ENCODE measurements at regions not wholly inside any gene's neighbourhood (a gene's known extent, or its start where the extent isn't known, plus 50 kb on each side); places are given as distances from the start of the nearest gene placed in this dataset.

DNA sequence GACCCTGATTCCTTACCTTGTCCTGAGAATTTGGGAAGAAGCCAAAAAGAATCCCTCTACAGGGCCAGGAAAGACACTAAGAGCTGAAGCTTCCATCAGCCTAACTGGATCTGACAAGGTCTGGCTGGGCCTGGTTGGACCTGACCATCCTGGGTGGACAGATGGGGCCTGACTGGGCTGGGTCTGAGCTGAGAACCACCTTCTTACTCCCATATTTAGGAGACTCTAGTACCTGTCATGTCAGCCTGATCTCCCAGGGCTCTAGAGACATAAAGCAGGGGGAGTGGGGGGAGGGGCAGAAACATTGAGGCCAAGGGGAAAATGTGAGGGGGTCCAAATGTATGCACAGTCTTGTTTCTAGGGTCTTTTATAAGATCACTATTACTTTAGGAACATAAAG is 129.9 kb downstream of the BUD13 start:
- H2AFZ ChIP-seq (ENCODE audit: low read depth): no peak overlapping the region
- H3K36me3 ChIP-seq (replicated peaks in 1 of 2; ENCODE audit: control insufficient read depth in 1 of 2, insufficient read depth in 2 of 2, low read length in 1 of 2): no peaks in the 10 kb centered on the region
- ChIA-PET POLR2A (interaction anchor here (1.2 to 2.9 kb wide), 2 partner anchors 137 to 215 kb away, joined by 5 to 27 read pairs; no protein-coding TSS in a partner anchor), CTCF (interaction anchor here (0.6 to 3.5 kb wide), 17 partner anchors 9 to 429 kb away, joined by 3 to 47 read pairs (median 18); no protein-coding TSS in a partner anchor)
- TF ChIP-seq TAF1 (IDR thresholded peaks at IDR 0.05; ENCODE audit: borderline replicate concordance, low read depth, low read length) (no peak), CHD2 (IDR thresholded peaks at IDR 0.05; ENCODE audit: low read length, partially characterized antibody) (no peak), GATA2 (CRISPR knock-in tag; IDR thresholded peaks at IDR 0.05) (no peak), RFX5 (IDR thresholded peaks at IDR 0.05; ENCODE audit: low read length) (no peak), PBX3 (IDR thresholded peaks at IDR 0.05) (no peak), USF2 (IDR thresholded peaks at IDR 0.05; ENCODE audit: borderline replicate concordance, low read depth, low read length) (no peak), TEAD4 (IDR thresholded peaks at IDR 0.05; ENCODE audit: borderline replicate concordance, insufficient read depth) (no peak)
- H3K4me3 ChIP-seq (ENCODE audit: low read depth in 2 of 2, low read length in 1 of 2): no peak overlapping the region
- H3K4me1 ChIP-seq (ENCODE audit: control insufficient read depth in 1 of 2, insufficient read depth in 2 of 2, low read depth in 1 of 2, low read length in 1 of 2): peaks cover 0 to 19% of the 10 kb centered on the region in 2 experiments; a peak in 1 of 4 replicates
- H3K9me2 ChIP-seq: no peaks in the 10 kb centered on the region
- no peaks in the 10 kb centered on the region for H3K9me3 ChIP-seq
- H4K20me1 ChIP-seq (ENCODE audit: insufficient read depth): no peaks in the 10 kb centered on the region
- no peaks in the 10 kb centered on the region for H3F3A ChIP-seq (replicated peaks; ENCODE audit: insufficient read depth)
- no peak overlapping the region for H3K9ac ChIP-seq
- H3K27ac ChIP-seq (ENCODE audit: low read depth in 2 of 2, low read length in 1 of 2): peak overlapping the region in 1 of 2 experiments; percentile 22; a peak in 1 of 4 replicates
- DNase-seq: no peak
- H3K4me2 ChIP-seq: no peak overlapping the region
- no peaks in the 10 kb centered on the region for H3K79me2 ChIP-seq (ENCODE audit: insufficient read depth)
- H3K27me3 ChIP-seq (ENCODE audit: insufficient read depth): no peaks in the 10 kb centered on the region; the same call in 1 of the 2 replicates

- peaks cover 0 to 19% of the 10 kb centered on the region in 2 experiments; a peak in 1 of 4 replicates for H3K4me1 ChIP-seq (ENCODE audit: control insufficient read depth in 1 of 2, insufficient read depth in 2 of 2, low read depth in 1 of 2, low read length in 1 of 2)
- no peaks in the 10 kb centered on the region for H3K9me3 ChIP-seq
- no peaks in the 10 kb centered on the region; the same call in 1 of the 2 replicates for H3K27me3 ChIP-seq (ENCODE audit: insufficient read depth)
- H3K4me2 ChIP-seq: no peak overlapping the region
- peak overlapping the region in 1 of 2 experiments; percentile 22; a peak in 1 of 4 replicates for H3K27ac ChIP-seq (ENCODE audit: low read depth in 2 of 2, low read length in 1 of 2)
- no peaks in the 10 kb centered on the region for H4K20me1 ChIP-seq (ENCODE audit: insufficient read depth)
- CTCF ChIA-PET: interaction anchor here (0.6 to 3.5 kb wide), 32 partner anchors 10 to 1317 kb away, joined by 3 to 47 read pairs (median 6); no protein-coding TSS in a partner anchor
- H2AFZ ChIP-seq (ENCODE audit: low read depth): no peak overlapping the region
- POLR2A ChIA-PET: interaction anchor here (1.2 to 2.9 kb wide), 2 partner anchors 137 to 214 kb away, joined by 5 to 27 read pairs; no protein-coding TSS in a partner anchor
- no peak overlapping the region for H3K4me3 ChIP-seq (ENCODE audit: low read depth in 2 of 2, low read length in 1 of 2)
- no peaks in the 10 kb centered on the region for H3K9me2 ChIP-seq
- H3F3A ChIP-seq (replicated peaks; ENCODE audit: insufficient read depth): no peaks in the 10 kb centered on the region
- H3K79me2 ChIP-seq (ENCODE audit: insufficient read depth): no peaks in the 10 kb centered on the region
- H3K36me3 ChIP-seq (replicated peaks in 1 of 2; ENCODE audit: control insufficient read depth in 1 of 2, insufficient read depth in 2 of 2, low read length in 1 of 2): no peaks in the 10 kb centered on the region
- 82% methylated on average over 1 of the region's 1 CpG for WGBS (ENCODE audit: low lambda C conversion rate)
- no peak for DNase-seq
- H3K9ac ChIP-seq: no peak overlapping the region
- TF ChIP-seq, protein P1, sequence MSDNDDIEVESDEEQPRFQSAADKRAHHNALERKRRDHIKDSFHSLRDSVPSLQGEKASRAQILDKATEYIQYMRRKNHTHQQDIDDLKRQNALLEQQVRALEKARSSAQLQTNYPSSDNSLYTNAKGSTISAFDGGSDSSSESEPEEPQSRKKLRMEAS (IDR thresholded peaks at IDR 0.05; ENCODE audit: low read depth): no peak
- no peak for TF ChIP-seq RAD21 (IDR thresholded peaks at IDR 0.05; ENCODE audit: low read length)
- no peak for TF ChIP-seq TEAD4 (IDR thresholded peaks at IDR 0.05; ENCODE audit: borderline replicate concordance, insufficient read depth)
- TF ChIP-seq, protein P2, sequence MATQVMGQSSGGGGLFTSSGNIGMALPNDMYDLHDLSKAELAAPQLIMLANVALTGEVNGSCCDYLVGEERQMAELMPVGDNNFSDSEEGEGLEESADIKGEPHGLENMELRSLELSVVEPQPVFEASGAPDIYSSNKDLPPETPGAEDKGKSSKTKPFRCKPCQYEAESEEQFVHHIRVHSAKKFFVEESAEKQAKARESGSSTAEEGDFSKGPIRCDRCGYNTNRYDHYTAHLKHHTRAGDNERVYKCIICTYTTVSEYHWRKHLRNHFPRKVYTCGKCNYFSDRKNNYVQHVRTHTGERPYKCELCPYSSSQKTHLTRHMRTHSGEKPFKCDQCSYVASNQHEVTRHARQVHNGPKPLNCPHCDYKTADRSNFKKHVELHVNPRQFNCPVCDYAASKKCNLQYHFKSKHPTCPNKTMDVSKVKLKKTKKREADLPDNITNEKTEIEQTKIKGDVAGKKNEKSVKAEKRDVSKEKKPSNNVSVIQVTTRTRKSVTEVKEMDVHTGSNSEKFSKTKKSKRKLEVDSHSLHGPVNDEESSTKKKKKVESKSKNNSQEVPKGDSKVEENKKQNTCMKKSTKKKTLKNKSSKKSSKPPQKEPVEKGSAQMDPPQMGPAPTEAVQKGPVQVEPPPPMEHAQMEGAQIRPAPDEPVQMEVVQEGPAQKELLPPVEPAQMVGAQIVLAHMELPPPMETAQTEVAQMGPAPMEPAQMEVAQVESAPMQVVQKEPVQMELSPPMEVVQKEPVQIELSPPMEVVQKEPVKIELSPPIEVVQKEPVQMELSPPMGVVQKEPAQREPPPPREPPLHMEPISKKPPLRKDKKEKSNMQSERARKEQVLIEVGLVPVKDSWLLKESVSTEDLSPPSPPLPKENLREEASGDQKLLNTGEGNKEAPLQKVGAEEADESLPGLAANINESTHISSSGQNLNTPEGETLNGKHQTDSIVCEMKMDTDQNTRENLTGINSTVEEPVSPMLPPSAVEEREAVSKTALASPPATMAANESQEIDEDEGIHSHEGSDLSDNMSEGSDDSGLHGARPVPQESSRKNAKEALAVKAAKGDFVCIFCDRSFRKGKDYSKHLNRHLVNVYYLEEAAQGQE (IDR thresholded peaks at IDR 0.05; ENCODE audit: low read depth, low read length): no peak
- no peak for TF ChIP-seq TCF12 (IDR thresholded peaks at IDR 0.05)
- no peak for TF ChIP-seq SMC3 (IDR thresholded peaks at IDR 0.05; ENCODE audit: low read depth, low read length)
- no peak for TF ChIP-seq JUND (IDR thresholded peaks at IDR 0.05)
- TF ChIP-seq FOSL2 (IDR thresholded peaks at IDR 0.05; ENCODE audit: borderline replicate concordance, low read depth): no peak
- no peak for TF ChIP-seq NFIC (IDR thresholded peaks at IDR 0.05; ENCODE audit: borderline replicate concordance)
- no peak for TF ChIP-seq FOXM1 (IDR thresholded peaks at IDR 0.05; ENCODE audit: low read depth)
- TF ChIP-seq EP300 (IDR thresholded peaks at IDR 0.05; ENCODE audit: borderline replicate concordance in 1 of 2, low read depth in 1 of 2, low read length in 1 of 2): no peak
- no peak for TF ChIP-seq TAF1 (IDR thresholded peaks at IDR 0.05; ENCODE audit: borderline replicate concordance, low read depth, low read length)
- TF ChIP-seq ELF1 (IDR thresholded peaks at IDR 0.05): no peak
- TF ChIP-seq, protein P3, sequence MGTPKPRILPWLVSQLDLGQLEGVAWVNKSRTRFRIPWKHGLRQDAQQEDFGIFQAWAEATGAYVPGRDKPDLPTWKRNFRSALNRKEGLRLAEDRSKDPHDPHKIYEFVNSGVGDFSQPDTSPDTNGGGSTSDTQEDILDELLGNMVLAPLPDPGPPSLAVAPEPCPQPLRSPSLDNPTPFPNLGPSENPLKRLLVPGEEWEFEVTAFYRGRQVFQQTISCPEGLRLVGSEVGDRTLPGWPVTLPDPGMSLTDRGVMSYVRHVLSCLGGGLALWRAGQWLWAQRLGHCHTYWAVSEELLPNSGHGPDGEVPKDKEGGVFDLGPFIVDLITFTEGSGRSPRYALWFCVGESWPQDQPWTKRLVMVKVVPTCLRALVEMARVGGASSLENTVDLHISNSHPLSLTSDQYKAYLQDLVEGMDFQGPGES (IDR thresholded peaks at IDR 0.05; ENCODE audit: low read depth, low read length): no peak
- TF ChIP-seq YY1 (IDR thresholded peaks at IDR 0.05; ENCODE audit: low read depth): no peak
Observed at GRCh38 chr11:116642481-116642880, 130.3 kb downstream of the BUD13 start.

Data from SK-N-SH (cell line).